Endodermal cell (in vitro differentiated cells): ENCODE measurements at regions not wholly inside any gene's neighbourhood (a gene's known extent, or its start where the extent isn't known, plus 50 kb on each side); places are given as distances from the start of the nearest gene placed in this dataset.

Experiments
- DNase-seq: peaks from one replicate; pipeline ENCODE4 v3.0.0-alpha.2; 2017
- H3K27ac ChIP-seq: 2 replicates; pipeline ENCODE4 v1.5.1; 2013; ENCODE audit warnings: mild to moderate bottlenecking, low read depth, low read length, moderate library complexity
- H3K27me3 ChIP-seq: 2 replicates; pipeline ENCODE4 v1.6.1; 2013; ENCODE audit warnings: mild to moderate bottlenecking, low read length, moderate library complexity; ENCODE audit not compliant: insufficient read depth, control insufficient read depth, poor library complexity, severe bottlenecking
- H3K36me3 ChIP-seq: 2 replicates; pipeline ENCODE4 v1.7.0; 2013; ENCODE audit warnings: mild to moderate bottlenecking, low read length, moderate library complexity; ENCODE audit not compliant: control insufficient read depth, insufficient read depth
- H3K4me1 ChIP-seq: one replicate; pipeline ENCODE4 v1.7.0; 2013; ENCODE audit warnings: low read length; ENCODE audit not compliant: control insufficient read depth, insufficient read depth
- H3K4me3 ChIP-seq: 2 replicates; pipeline ENCODE4 v1.5.1; 2013; ENCODE audit warnings: mild to moderate bottlenecking, low read length, moderate library complexity
- H3K9ac ChIP-seq: 2 replicates; pipeline ENCODE4 v1.6.1; 2013; ENCODE audit warnings: mild to moderate bottlenecking, low read length, moderate library complexity; ENCODE audit not compliant: poor library complexity, severe bottlenecking; ENCODE audit errors: extremely low read depth
- H3K9me3 ChIP-seq: 2 replicates; pipeline ENCODE4 v1.6.1; 2013; ENCODE audit warnings: mild to moderate bottlenecking, low read length, moderate library complexity; ENCODE audit not compliant: control insufficient read depth
- H3K27ac Mint-ChIP-seq: 2 replicates; pipeline ENCODE4 v1.8.0; 2020; ENCODE audit warnings: mixed read lengths
- H3K27me3 Mint-ChIP-seq: 2 replicates; pipeline ENCODE4 v1.8.0; 2021; ENCODE audit warnings: mild to moderate bottlenecking, mixed read lengths; ENCODE audit not compliant: insufficient read depth
- H3K36me3 Mint-ChIP-seq: 2 replicates; pipeline ENCODE4 v1.8.0; 2020; ENCODE audit warnings: low read depth, mixed read lengths
- H3K4me1 Mint-ChIP-seq: 2 replicates; pipeline ENCODE4 v1.8.0; 2020; ENCODE audit warnings: mixed read lengths
- H3K4me3 Mint-ChIP-seq: 2 replicates; pipeline ENCODE4 v1.8.0; 2020; ENCODE audit warnings: mild to moderate bottlenecking, moderate library complexity, mixed read lengths
- H3K9me3 Mint-ChIP-seq: 2 replicates; pipeline ENCODE4 v1.8.0; 2020; ENCODE audit warnings: mild to moderate bottlenecking, mixed read lengths
- WGBS, 2 experiments: methylation state at CpG; one replicate each; pipeline versions ENCODE4 v1.1.5 to v1.1.7; 2013; ENCODE audit warnings: missing lambda C conversion rate in 2 of 2, mixed read lengths in 1 of 2; ENCODE audit not compliant: insufficient coverage in 1 of 2, insufficient read length in 1 of 2; 5-methylcytosine and 5-hydroxymethylcytosine counted together
- TF ChIP-seq, protein P1 (sequence below): fragments of 200-600 bp; sonication (generic); conservative IDR thresholded peaks from 2 replicates; pipeline ENCODE4 v1.5.0; 2021; ENCODE audit warnings: antibody characterized with exemption, mild to moderate bottlenecking

DNA sequence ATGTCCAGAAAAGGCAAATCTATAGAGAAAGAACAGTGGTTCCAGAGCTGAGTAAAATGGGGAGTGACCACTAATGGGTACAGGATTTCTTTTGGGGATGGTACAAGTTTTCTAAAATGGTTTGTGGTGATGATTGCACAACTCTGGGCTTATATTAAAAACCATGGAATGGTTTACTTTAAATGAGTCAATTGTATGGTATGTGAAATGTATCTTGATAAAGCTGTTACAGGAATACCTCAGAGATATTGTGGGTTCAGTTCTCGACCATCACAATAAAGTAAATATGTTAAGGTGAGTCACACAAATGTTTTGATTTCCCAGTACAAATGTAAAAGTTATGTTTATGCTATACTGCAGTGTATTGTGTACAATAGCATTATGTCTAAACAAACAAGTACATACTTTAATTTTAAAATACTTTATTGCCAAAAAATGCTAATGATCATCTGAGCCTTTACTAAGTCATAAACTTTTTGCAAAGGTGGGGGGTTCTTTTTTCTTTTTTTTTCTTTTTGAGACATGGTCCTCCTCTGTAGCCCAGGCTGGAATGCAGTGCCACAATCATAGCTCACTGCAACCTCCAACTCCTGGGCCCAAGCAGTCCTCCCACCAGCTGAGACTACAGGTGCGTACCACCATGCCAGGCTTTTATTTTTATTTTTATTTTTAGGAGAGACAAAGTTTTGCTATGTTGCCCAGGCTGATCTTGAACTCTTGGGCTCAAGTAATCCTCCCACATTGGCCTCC lies 65.9 kb downstream of the SHOC1 start:
- Histone ChIP-seq H3K27me3 (no peaks in the 10 kb centered on the region), H3K9ac (no peak overlapping the region), H3K4me3 (no peak overlapping the region), H3K4me1 (no peaks in the 10 kb centered on the region), H3K27ac (no peak overlapping the region), H3K9me3 (peaks cover 18% of the 10 kb centered on the region), H3K36me3 (peaks cover 3% of the 10 kb centered on the region)
- no peak overlapping the region for H3K27ac Mint-ChIP-seq
- no peak overlapping the region for H3K4me3 Mint-ChIP-seq
- H3K4me1 Mint-ChIP-seq, result no peaks in the 10 kb centered on the region
- H3K9me3 Mint-ChIP-seq, result peaks cover 13% of the 10 kb centered on the region
- H3K36me3 Mint-ChIP-seq, result peaks cover 7% of the 10 kb centered on the region
- 89% methylated on average over 2 of the region's 2 CpGs; no CpG with 5 or more reads in 1 of the 2 experiments for WGBS, 2 experiments
- H3K27me3 Mint-ChIP-seq, result no peaks in the 10 kb centered on the region
- TF ChIP-seq, protein P1, sequence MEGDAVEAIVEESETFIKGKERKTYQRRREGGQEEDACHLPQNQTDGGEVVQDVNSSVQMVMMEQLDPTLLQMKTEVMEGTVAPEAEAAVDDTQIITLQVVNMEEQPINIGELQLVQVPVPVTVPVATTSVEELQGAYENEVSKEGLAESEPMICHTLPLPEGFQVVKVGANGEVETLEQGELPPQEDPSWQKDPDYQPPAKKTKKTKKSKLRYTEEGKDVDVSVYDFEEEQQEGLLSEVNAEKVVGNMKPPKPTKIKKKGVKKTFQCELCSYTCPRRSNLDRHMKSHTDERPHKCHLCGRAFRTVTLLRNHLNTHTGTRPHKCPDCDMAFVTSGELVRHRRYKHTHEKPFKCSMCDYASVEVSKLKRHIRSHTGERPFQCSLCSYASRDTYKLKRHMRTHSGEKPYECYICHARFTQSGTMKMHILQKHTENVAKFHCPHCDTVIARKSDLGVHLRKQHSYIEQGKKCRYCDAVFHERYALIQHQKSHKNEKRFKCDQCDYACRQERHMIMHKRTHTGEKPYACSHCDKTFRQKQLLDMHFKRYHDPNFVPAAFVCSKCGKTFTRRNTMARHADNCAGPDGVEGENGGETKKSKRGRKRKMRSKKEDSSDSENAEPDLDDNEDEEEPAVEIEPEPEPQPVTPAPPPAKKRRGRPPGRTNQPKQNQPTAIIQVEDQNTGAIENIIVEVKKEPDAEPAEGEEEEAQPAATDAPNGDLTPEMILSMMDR, result no peak
- DNase-seq, result no peak

DNA sequence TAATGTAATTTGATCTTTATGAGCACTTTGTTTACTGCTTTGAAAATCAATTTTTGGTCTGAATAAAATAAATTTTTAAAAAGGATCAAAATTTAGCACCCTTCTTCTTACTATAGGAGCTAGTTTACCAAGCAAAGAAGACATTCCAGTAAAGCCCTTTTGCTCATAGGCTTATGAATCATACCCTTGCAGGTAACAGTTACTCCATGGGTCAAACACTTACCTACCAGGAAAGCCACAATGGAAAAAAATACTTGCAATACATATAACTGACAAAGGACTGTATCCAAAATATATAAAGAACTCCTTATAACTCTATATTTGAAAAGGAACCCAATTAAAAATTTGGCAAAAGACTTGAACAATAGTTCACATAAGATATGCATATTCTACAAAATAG lies 66.6 kb downstream of the SHOC1 start:
- peaks cover 7% of the 10 kb centered on the region for H3K36me3 Mint-ChIP-seq
- no peak overlapping the region for H3K27ac Mint-ChIP-seq
- peaks cover 3% of the 10 kb centered on the region for H3K36me3 ChIP-seq
- no peak overlapping the region for H3K4me3 ChIP-seq
- H3K4me1 Mint-ChIP-seq, result no peaks in the 10 kb centered on the region
- no peaks in the 10 kb centered on the region for H3K4me1 ChIP-seq
- H3K27me3 Mint-ChIP-seq, result no peaks in the 10 kb centered on the region
- peaks cover 13% of the 10 kb centered on the region for H3K9me3 Mint-ChIP-seq
- H3K27ac ChIP-seq, result no peak overlapping the region
- H3K9ac ChIP-seq, result no peak overlapping the region
- peaks cover 18% of the 10 kb centered on the region for H3K9me3 ChIP-seq
- TF ChIP-seq, protein P1, result no peak
- no peak overlapping the region for H3K4me3 Mint-ChIP-seq
- no peaks in the 10 kb centered on the region for H3K27me3 ChIP-seq
- DNase-seq, result no peak

DNA sequence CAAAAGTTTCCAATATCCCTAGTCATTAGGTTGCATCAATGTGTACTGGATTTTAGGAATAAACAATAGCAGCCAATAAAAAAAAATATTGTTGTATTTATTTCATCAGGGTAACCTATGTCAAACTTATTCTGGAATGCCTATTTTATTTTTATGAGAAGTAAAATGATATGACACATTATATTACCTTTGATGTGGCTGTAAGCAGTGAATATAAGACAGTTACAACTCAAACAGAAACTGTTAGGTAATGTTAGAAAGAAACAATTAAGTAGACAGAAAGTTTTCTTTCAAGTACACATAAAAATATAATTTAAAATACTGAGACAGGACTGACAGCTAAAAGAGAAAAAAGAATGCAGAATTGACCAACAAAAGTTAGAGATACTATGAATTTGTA lies 65.5 kb downstream of the GNG10 start:
- H3K4me1 Mint-ChIP-seq, result no peaks in the 10 kb centered on the region
- H3K9ac ChIP-seq, result no peak overlapping the region

More for the DNA sequence above, 65.5 kb downstream of the GNG10 start:
- TF ChIP-seq, protein P1, result no peak
- DNase-seq, result no peak
- Mint-ChIP-seq H3K9me3 (peaks cover 13% of the 10 kb centered on the region), H3K36me3 (peaks cover 7% of the 10 kb centered on the region), H3K4me3 (no peak overlapping the region), H3K27me3 (no peaks in the 10 kb centered on the region), H3K27ac (no peak overlapping the region)
- Histone ChIP-seq H3K4me1 (no peaks in the 10 kb centered on the region), H3K36me3 (peaks cover 3% of the 10 kb centered on the region), H3K27me3 (no peaks in the 10 kb centered on the region), H3K27ac (no peak overlapping the region), H3K9me3 (peaks cover 18% of the 10 kb centered on the region), H3K4me3 (no peak overlapping the region)
